ENCODE measurements at regions not wholly inside any gene's neighbourhood (a gene's known extent, or its start where the extent isn't known, plus 50 kb on each side); places are given as distances from the start of the nearest gene placed in this dataset.
A peak's percentile ranks its signal among the peaks of the same experiment; 100 is the strongest.

DNA sequence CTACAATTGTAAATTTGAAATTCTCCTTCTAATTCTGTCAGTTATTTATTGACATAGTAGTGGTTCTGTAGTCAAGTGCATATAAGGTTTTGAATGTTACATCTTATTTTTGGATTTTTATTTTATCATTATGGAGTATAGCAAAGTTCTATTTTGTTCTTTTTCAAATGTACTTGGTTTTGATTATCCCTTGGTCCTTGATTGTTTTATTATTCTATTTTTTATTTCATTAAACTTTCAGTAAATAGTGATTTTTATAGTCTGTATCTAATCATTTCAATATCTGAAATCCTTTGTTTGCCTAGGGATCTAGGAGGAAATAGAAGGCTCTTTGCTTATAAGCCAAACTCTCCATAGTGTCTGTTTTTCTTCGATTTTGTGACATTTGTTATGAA lies 87.8 kb downstream of the HFE start:
- no peak for DNase-seq (ENCODE audit: extremely low read depth, low read depth)
- no peak overlapping the region for H3K4me3 ChIP-seq (replicated peaks; ENCODE audit: low read depth, low read length)
- TF ChIP-seq, protein P1, sequence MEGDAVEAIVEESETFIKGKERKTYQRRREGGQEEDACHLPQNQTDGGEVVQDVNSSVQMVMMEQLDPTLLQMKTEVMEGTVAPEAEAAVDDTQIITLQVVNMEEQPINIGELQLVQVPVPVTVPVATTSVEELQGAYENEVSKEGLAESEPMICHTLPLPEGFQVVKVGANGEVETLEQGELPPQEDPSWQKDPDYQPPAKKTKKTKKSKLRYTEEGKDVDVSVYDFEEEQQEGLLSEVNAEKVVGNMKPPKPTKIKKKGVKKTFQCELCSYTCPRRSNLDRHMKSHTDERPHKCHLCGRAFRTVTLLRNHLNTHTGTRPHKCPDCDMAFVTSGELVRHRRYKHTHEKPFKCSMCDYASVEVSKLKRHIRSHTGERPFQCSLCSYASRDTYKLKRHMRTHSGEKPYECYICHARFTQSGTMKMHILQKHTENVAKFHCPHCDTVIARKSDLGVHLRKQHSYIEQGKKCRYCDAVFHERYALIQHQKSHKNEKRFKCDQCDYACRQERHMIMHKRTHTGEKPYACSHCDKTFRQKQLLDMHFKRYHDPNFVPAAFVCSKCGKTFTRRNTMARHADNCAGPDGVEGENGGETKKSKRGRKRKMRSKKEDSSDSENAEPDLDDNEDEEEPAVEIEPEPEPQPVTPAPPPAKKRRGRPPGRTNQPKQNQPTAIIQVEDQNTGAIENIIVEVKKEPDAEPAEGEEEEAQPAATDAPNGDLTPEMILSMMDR (IDR thresholded peaks at IDR 0.05; ENCODE audit: low read depth, low read length, missing control alignments), result no peak

DNA sequence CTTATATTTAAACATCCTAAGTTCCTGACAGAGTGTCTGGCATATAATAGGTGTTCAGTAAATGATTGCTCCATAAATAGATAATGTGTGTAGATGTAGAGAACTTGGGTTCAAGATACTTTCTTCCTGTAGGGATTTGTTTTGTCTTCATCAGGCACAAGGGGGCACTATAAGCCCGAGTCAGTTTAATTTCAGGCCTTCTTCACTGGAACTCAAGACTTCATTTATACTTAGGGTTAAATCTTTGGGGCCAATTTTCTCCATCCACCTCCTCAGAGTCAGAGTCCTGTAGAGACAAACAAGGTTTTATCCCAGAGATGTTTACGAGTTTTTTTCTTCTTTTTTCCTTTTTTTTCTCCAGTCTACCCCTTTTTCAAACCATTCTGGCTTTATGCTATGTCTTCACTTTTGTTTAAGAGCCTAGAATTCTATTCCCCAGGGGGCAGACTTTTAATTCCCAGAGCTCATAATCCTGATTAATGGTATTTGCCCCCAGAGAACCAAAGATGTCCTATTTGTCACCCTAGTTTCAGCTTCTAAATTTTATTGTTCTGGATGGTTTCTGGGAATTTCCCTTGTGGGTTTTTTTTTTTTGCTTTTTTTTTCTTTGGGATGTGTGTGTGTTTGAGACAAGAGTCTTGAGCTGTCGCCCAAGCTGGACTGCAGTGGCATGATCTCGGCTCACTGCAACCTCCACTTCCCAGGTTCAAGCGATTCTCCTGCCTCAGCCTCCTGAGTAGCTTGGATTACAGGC lies 88.4 kb downstream of the HFE start:
- H3K4me3 ChIP-seq (replicated peaks; ENCODE audit: low read depth, low read length), result no peak overlapping the region
- TF ChIP-seq, protein P1 (IDR thresholded peaks at IDR 0.05; ENCODE audit: low read depth, low read length, missing control alignments), result peak; percentile 55
- DNase-seq (ENCODE audit: extremely low read depth, low read depth), result peak; percentile 58

DNA sequence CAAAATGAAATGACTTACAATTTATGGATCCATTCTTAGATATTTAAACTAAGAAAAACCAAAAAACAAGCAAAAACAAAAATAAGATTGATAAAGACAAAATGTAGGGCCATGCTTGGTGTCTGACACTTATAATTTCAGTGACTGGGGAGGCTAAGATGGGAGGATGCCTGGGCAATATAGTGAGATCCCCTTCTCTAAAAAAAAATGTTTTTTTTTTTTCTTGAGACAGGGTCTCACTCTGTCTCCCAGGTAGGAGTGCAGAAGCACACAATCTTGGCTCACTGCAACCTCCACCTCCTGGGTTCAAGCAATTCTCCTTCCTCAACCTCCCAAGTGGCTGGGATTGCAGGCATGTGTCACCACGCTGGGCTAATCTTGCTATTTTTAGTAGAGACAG lies 92.4 kb downstream of the HFE start:
- TF ChIP-seq, protein P1 (IDR thresholded peaks at IDR 0.05; ENCODE audit: low read depth, low read length, missing control alignments), result no peak
- H3K4me3 ChIP-seq (replicated peaks; ENCODE audit: low read depth, low read length), result no peak overlapping the region
- DNase-seq (ENCODE audit: extremely low read depth, low read depth), result no peak

DNA sequence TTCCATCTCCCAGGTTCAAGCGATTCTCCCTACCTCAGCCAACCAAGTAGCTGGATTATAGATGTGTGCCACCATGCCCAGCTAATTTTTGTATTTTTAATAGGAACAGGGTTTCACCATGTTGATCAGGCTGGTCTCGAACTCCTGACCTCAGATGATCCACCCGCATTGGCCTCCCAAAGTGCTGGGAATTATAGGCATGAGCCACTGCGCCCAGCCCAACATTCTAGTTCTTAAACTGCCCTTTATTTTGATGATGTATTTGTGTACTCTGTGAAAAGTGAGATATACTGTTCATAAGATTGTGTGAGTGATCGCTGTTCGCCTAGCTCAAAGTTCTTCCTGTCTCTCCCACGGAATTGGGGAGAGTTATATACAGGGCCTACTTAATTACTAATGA lies 93.1 kb downstream of the HFE start:
- no peak overlapping the region for H3K4me3 ChIP-seq (replicated peaks; ENCODE audit: low read depth, low read length)
- DNase-seq (ENCODE audit: extremely low read depth, low read depth), result no peak
- TF ChIP-seq, protein P1 (IDR thresholded peaks at IDR 0.05; ENCODE audit: low read depth, low read length, missing control alignments), result no peak

DNA sequence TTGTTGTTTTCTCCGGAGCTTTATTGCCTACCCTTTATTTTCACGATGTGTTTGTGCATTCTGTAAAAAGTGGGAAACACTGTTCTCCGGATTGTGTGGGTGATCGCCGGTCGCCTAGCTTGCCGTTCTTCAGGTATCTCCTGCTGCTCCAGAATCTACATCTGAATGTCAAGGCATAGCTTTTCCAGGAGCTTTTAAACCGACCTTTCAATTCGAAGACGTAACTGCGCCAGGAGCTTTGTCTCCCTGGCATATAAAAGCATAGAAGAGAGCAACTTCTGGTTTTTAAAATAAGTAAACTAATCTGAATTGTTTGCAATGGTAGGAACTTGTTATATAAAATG lies 96.0 kb downstream of the HFE start:
- TF ChIP-seq, protein P1 (IDR thresholded peaks at IDR 0.05; ENCODE audit: low read depth, low read length, missing control alignments), result no peak
- H3K4me3 ChIP-seq (replicated peaks; ENCODE audit: low read depth, low read length), result peak overlapping the region; percentile 44
- no peak for DNase-seq (ENCODE audit: extremely low read depth, low read depth)

DNA sequence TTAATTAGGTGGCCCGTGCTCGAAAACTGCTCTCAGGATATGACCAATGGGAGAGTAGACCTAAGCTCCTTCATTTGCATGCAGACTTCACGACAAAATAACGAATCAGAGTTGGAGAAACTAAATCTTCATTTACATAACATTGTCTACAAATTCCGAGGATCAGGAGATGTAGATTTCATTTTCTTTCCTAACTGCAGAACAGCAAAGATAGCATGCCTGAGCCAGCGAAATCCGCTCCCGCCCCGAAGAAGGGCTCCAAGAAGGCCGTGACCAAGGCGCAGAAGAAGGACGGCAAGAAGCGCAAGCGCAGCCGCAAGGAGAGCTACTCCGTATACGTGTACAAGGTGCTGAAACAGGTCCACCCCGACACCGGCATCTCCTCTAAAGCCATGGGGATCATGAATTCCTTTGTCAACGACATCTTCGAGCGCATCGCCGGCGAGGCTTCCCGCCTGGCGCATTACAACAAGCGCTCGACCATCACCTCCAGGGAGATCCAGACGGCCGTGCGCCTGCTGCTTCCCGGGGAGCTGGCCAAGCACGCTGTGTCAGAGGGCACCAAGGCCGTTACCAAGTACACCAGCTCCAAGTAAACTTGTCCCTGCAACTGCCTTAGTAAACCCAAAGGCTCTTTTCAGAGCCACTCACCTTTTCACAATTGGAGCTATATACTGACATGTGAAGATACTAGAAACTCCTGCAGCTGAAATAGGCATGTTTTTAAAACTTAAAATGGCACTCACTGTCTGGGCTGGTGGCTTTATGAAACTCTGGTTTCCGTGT lies 96.5 kb downstream of the HFE start:
- DNase-seq (ENCODE audit: extremely low read depth, low read depth), result peak; percentile 88

More for the DNA sequence above, 96.5 kb downstream of the HFE start:
- TF ChIP-seq, protein P1 (IDR thresholded peaks at IDR 0.05; ENCODE audit: low read depth, low read length, missing control alignments), result no peak
- H3K4me3 ChIP-seq (replicated peaks; ENCODE audit: low read depth, low read length), result peak overlapping the region; percentile 44
